Activated T-cell treated with anti-CD3 and anti-CD28 coated beads, Interleukin-2, amount 50 U/mL, for 4 hours (primary cell): ENCODE measurements at regions not wholly inside any gene's neighbourhood (a gene's known extent, or its start where the extent isn't known, plus 50 kb on each side); places are given as distances from the start of the nearest gene placed in this dataset.
A peak's percentile ranks its signal among the peaks of the same experiment; 100 is the strongest.

ENCODE experiments used
- ATAC-seq, 2 donors: fragments of 200-7000 bp; cut with Tn5 transposase; one replicate each; pipeline ENCODE4 v1.10.0; 2021
- DNase-seq: peaks from one replicate; pipeline ENCODE4 v3.0.0-alpha.2; 2020
- H3K27me3 Mint-ChIP-seq: one replicate; pipeline ENCODE4 v1.8.0; 2021; ENCODE audit warnings: low read depth, mixed read lengths
- H3K36me3 Mint-ChIP-seq: one replicate; pipeline ENCODE4 v1.8.0; 2022; ENCODE audit warnings: mixed read lengths; ENCODE audit not compliant: insufficient read depth
- H3K4me1 Mint-ChIP-seq: one replicate; pipeline ENCODE4 v1.8.0; 2021; ENCODE audit warnings: low read depth, mixed read lengths
- H3K4me3 Mint-ChIP-seq: one replicate; pipeline ENCODE4 v1.8.0; 2021; ENCODE audit warnings: mild to moderate bottlenecking, moderate library complexity, mixed read lengths
- H3K9me3 Mint-ChIP-seq: one replicate; pipeline ENCODE4 v1.8.0; 2021; ENCODE audit warnings: mixed read lengths

DNA sequence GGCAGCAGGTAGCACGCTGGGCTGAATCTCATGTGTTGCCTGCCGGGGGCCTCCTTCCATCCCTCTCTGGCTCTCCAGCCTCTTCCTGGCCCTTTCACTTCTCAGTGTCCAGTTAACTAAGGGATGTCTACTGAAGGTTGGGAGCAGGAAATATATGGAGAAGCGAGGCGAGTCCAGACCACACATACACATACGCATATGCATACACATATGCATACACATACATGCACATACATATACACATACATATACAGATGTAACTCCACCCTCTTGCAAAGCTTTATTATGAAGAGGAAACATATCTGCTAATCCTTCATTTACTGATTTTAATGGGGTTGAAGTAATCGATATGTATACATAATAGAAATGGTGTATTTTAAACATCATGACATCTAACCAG lies 636.1 kb upstream of the CCDC179 start:
- Mint-ChIP-seq H3K36me3 (no peaks in the 10 kb centered on the region), H3K9me3 (peaks cover 12% of the 10 kb centered on the region), H3K4me1 (no peaks in the 10 kb centered on the region)

DNA sequence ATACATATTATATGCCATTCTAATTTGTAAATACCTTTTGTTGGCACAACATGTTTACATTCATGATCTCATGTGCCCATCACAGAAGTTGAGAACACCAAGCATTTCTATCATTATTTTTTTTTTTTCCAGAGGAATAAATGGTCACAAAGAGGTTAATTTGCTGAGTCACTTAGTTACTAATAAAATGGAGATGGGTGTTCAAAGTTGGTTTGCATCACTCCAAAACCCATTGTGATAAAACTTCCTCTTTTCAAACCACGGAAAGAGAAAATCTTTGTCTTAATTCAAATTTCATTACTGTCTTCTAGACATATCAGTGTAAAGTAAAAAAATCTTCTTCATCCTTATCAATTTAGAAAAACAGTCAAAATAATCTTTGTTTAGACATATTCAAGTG lies 636.8 kb upstream of the CCDC179 start:
- Mint-ChIP-seq H3K27me3 (no peaks in the 10 kb centered on the region), H3K9me3 (peaks cover 8% of the 10 kb centered on the region), H3K4me1 (no peaks in the 10 kb centered on the region), H3K36me3 (no peaks in the 10 kb centered on the region), H3K4me3 (no peak overlapping the region)
- ATAC-seq (no peak), DNase-seq (no peak)

More for the DNA sequence above, 636.1 kb upstream of the CCDC179 start:
- H3K27me3 Mint-ChIP-seq, result no peaks in the 10 kb centered on the region
- no peak for ATAC-seq
- H3K4me3 Mint-ChIP-seq, result no peak overlapping the region
- no peak for DNase-seq

DNA sequence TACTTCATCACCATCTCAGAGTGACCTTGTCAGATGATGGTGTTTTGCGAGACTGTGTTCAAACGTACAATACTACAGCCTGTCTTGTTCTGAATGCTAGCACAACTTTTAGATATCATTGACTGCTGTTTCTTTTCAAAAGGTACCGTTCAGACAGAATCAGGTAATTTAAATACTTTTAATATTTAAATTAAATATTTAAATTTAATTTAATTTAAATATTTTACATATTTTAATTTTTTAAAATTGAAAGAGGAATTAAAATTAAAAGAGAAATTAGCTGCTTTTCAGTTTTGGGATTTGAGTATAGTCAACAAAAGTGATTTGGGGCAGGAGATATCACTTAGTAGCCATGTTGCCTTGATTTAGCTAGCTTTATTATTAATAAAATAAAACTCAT lies 642.1 kb upstream of the CCDC179 start:
- Mint-ChIP-seq H3K9me3 (peaks cover 4% of the 10 kb centered on the region), H3K36me3 (no peaks in the 10 kb centered on the region), H3K27me3 (no peaks in the 10 kb centered on the region), H3K4me1 (no peaks in the 10 kb centered on the region), H3K4me3 (no peak overlapping the region)
- DNase-seq (no peak), ATAC-seq (no peak)

DNA sequence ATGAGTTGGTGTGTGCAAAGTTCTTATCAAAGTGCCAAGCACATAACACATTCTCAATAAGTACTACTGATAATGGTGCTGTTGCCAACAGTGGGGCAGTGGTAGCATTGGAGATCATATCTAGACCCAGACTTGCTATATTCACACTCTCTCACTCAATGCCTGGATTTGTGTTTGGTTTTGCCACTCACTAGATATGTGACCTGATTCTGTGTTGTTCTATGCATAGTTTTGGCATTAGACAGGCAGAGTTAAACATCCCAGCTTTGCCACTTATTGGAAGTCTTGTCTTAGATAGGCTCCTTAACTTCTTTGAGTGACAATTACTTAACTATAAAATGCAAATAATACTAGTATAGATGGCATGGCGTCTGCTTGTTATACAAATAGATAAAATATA lies 642.6 kb upstream of the CCDC179 start:
- no peak overlapping the region for H3K4me3 Mint-ChIP-seq
- peaks cover 4% of the 10 kb centered on the region for H3K9me3 Mint-ChIP-seq
- ATAC-seq, result no peak
- no peaks in the 10 kb centered on the region for H3K27me3 Mint-ChIP-seq
- H3K4me1 Mint-ChIP-seq, result no peaks in the 10 kb centered on the region
- no peak for DNase-seq
- H3K36me3 Mint-ChIP-seq, result no peaks in the 10 kb centered on the region

DNA sequence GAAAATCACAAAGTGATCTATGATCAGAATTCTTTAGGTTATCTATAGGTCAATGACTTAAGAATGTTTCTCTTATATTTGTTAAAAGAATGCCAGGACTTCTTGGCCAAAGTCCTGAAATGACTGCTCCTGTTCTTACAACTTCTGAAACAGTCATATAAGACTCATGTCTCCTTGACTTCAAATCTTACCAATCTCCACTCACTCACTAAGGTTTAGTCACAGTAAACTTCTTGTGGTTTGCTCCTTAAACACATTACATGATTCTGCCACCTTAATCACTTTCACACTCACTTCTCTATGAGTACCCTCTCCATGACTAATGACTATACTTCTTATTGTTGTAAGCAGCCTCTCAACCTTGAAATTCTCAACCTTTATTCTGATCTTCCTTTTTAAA lies 648.7 kb upstream of the CCDC179 start:
- no peaks in the 10 kb centered on the region for H3K4me1 Mint-ChIP-seq
- peak; percentile 43 to 69 for ATAC-seq
- no peak overlapping the region for H3K4me3 Mint-ChIP-seq
- no peak for DNase-seq
- H3K9me3 Mint-ChIP-seq, result peaks cover 5% of the 10 kb centered on the region
- H3K27me3 Mint-ChIP-seq, result no peaks in the 10 kb centered on the region
- no peaks in the 10 kb centered on the region for H3K36me3 Mint-ChIP-seq

DNA sequence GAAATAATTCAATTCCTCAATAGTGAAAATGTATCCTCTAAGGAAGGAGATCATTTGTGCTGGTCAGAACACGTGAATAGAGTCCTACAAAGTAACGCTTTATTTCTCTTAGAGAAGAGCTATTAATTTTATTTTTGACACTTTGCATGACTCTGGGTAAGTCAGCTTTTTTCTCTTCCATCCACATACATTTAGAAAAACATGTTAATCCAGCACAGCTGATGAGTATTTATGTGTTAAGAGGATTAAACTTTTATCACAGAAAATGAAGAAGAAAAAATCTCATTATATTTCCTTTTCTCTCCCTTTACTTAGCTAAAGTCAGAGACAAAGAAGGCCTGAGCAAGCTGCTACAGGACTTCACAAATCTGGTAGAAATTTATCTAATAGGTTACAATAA lies 649.5 kb upstream of the CCDC179 start:
- Mint-ChIP-seq H3K9me3 (peaks cover 10% of the 10 kb centered on the region), H3K27me3 (no peaks in the 10 kb centered on the region), H3K4me1 (no peaks in the 10 kb centered on the region), H3K4me3 (no peak overlapping the region), H3K36me3 (no peaks in the 10 kb centered on the region)
- DNase-seq (no peak), ATAC-seq (no peak)

DNA sequence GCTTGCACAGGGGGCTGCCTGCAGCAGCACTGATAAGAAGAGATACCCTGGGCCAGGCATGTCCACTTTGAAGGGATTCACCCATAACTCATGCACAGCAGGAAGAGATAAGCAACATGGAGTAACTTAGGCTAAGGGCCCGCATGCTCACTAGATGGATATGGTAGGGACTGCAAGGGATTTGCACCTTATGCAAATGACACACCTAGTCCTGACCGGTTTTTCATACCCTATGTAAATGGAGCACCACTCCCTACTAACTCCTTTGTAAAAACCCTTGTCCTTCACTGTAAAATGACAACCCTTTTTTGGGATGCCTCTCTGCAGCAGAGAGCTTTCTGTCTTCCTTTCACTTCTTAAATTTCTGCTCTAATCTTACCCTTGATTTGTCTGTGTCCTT lies 658.9 kb upstream of the CCDC179 start:
- H3K9me3 Mint-ChIP-seq, result peaks cover 14% of the 10 kb centered on the region
- DNase-seq, result no peak
- H3K27me3 Mint-ChIP-seq, result no peaks in the 10 kb centered on the region
- no peaks in the 10 kb centered on the region for H3K4me1 Mint-ChIP-seq
- ATAC-seq, result no peak
- H3K36me3 Mint-ChIP-seq, result no peaks in the 10 kb centered on the region
- no peak overlapping the region for H3K4me3 Mint-ChIP-seq

DNA sequence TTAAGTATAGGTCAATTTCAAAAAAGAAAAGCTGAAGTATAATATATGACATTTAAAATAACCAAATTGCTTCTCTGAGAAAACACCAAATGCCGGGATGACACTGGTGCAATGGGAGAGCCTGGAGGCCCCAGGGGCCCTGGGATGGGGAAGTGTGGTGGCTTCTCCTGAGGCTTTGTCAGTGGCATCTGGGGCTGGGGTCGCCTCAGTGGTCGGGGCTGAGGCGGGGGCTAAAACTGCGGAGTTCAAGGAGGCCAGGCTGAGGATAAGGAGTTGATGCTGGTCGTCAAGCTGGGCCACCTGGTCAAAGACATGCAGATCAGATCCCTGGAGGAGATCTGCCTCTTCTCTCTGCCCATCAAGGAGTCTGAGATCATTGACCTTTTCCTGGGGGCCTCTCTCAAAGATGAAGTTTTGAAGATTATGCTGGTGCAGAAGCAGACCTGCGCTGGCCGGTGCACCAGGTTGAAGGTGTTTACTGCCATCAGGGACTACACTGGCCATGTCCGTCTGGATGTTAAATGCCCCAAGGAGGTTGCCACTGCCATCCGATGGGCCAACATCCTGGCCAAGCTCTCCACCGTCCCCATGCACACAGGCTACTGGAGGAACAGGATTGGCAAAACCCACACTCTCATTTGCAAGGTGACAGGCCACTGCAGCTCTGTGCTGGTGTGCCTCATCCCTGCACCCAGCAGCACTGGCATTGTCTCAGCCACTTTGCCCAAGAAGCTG lies 660.1 kb upstream of the CCDC179 start:
- Mint-ChIP-seq H3K27me3 (no peaks in the 10 kb centered on the region), H3K36me3 (no peaks in the 10 kb centered on the region), H3K4me3 (no peak overlapping the region), H3K9me3 (peaks cover 8% of the 10 kb centered on the region), H3K4me1 (no peaks in the 10 kb centered on the region)
- ATAC-seq (no peak), DNase-seq (no peak)

DNA sequence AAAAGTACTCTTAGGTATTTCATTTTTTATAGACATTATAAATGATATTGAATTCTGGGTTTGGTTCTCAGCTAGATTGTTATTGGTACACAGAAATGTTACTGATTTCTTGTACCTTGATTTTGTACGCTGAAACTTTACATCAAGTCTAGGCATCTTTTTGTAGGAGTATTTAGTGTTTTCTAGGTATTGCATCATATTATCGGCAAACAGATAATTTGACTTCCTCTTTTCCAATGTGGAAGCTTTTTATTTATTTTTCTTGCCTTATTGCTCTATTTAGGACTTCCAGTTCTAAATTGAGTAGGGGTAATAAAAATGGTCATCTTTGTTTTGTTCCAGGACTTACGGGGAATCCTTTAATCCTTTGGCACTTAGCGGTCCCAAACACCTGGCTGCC lies 676.6 kb upstream of the CCDC179 start:
- peaks cover 7% of the 10 kb centered on the region for H3K9me3 Mint-ChIP-seq
- no peak for ATAC-seq
- no peaks in the 10 kb centered on the region for H3K27me3 Mint-ChIP-seq
- no peak for DNase-seq
- peaks cover 2% of the 10 kb centered on the region for H3K4me1 Mint-ChIP-seq
- H3K36me3 Mint-ChIP-seq, result no peaks in the 10 kb centered on the region
- no peak overlapping the region for H3K4me3 Mint-ChIP-seq

DNA sequence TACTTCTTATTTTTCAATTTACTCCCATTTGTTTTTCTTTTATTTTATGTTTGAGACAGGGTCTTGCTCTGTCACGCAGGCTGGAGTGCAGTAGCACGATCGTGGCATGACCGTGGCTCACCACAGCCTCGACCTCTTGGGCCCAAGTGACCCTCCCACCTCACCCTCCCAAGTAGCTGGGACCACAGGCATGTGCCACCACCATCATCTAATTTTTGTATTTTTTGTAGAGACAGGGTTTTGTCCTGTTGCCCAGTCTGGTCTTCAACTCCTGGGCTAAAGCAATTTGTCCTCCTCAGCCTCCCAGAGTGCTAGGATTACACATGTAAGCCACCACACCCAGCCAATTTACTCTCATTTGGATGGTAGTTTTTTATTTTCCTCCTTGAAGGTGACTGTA lies 679.3 kb upstream of the CCDC179 start:
- Mint-ChIP-seq H3K9me3 (peaks cover 7% of the 10 kb centered on the region), H3K36me3 (no peaks in the 10 kb centered on the region), H3K4me1 (peaks cover 2% of the 10 kb centered on the region), H3K4me3 (no peak overlapping the region), H3K27me3 (no peaks in the 10 kb centered on the region)
- DNase-seq (no peak), ATAC-seq (no peak)

DNA sequence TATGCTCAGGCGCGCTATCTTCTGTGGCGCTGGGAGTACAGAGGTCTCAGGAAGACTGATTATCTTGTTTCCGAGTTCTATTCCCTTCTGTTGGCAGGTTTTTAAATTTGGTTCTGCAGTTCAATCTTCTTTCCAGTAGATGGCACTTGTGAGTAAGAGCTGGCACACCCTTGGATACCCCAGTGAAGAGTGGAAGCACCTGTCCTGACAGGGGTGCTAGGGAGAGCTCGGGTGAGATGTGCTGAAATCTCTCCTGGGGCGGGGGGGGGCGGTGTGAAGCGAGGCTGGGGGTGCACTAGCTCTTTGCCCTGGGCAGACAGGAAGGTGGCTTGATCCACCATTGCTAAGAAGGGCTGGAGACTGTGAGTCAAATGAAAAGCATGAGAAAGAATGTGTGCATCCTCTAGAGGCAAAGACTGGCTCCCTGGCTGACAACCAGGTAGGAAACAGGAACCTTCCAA lies 679.9 kb upstream of the CCDC179 start:
- no peak for DNase-seq
- H3K27me3 Mint-ChIP-seq, result no peaks in the 10 kb centered on the region
- no peak for ATAC-seq
- no peaks in the 10 kb centered on the region for H3K36me3 Mint-ChIP-seq
- H3K4me1 Mint-ChIP-seq, result peaks cover 2% of the 10 kb centered on the region
- H3K9me3 Mint-ChIP-seq, result peaks cover 7% of the 10 kb centered on the region
- no peak overlapping the region for H3K4me3 Mint-ChIP-seq

DNA sequence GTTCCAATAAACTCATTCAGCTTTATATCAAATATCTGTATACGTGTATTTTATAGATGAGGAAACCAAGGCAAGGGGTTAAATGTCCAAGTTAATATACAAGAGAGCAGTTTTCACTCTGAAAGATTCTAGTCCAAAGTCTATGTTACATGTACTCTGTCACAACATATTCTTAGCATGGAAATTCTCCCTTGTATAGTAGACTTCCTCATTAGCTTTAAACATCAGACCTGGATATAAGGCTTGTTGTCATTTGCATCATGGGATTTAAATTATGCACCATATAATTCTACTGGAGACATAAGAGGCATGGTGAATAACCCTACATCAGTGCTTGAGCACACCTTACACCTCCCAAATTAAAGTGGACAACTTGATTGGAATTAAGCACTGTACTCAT lies 681.9 kb upstream of the CCDC179 start:
- Mint-ChIP-seq H3K4me1 (peaks cover 2% of the 10 kb centered on the region), H3K4me3 (no peak overlapping the region), H3K27me3 (no peaks in the 10 kb centered on the region), H3K36me3 (no peaks in the 10 kb centered on the region), H3K9me3 (peaks cover 7% of the 10 kb centered on the region)
- no peak for DNase-seq
- no peak for ATAC-seq

DNA sequence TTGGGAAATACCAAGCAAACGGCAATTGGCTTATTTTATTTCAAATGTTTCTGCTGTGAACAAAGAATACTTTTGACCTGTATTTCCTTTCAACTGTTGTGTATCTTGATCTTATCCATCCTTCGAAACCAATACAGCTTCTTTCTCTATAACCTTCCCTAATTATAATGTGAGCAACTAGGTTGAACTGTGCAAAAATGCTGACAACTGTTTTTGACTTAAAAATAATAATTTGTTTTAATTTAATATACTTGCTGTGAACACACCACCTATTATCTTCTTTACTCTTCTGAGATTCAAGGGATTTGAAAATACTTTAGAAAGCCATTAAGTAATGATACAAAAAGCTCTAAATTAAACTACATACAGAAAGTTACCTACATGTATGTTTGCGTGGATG lies 682.5 kb upstream of the CCDC179 start:
- ATAC-seq, result no peak
- H3K9me3 Mint-ChIP-seq, result peaks cover 2% of the 10 kb centered on the region
- H3K36me3 Mint-ChIP-seq, result no peaks in the 10 kb centered on the region
- H3K4me1 Mint-ChIP-seq, result peaks cover 2% of the 10 kb centered on the region
- no peaks in the 10 kb centered on the region for H3K27me3 Mint-ChIP-seq
- H3K4me3 Mint-ChIP-seq, result no peak overlapping the region
- no peak for DNase-seq

DNA sequence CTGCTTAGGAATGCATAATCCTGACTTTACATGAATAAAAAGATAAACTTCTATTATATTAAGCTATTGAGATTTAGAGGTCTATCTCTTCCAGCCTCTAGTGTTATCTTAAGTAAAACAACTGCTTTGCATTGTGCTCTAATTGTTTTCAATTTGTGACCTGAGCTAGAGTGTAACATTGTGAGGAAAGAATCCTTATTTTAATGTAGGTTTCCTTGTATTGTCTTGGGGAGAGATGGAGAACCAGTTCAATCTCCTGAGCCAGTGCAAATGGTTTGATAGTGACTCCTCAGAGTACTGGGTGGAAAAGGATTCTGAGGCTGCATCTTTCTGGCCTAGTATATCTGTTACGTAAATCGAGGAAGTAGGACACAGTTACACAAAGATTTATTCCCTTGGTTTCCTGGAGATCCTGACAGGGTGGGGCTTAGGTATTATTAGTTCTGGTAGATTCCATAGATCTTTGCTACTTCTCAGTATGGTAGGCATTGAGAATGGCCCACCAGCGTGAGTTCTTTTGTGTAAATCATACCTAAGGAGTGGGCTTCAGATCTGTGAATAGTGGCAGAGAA lies 683.5 kb upstream of the CCDC179 start:
- H3K4me3 Mint-ChIP-seq, result no peak overlapping the region
- DNase-seq, result no peak
- no peaks in the 10 kb centered on the region for H3K9me3 Mint-ChIP-seq
- H3K36me3 Mint-ChIP-seq, result no peaks in the 10 kb centered on the region
- H3K4me1 Mint-ChIP-seq, result peaks cover 2% of the 10 kb centered on the region
- no peak for ATAC-seq
- no peaks in the 10 kb centered on the region for H3K27me3 Mint-ChIP-seq

DNA sequence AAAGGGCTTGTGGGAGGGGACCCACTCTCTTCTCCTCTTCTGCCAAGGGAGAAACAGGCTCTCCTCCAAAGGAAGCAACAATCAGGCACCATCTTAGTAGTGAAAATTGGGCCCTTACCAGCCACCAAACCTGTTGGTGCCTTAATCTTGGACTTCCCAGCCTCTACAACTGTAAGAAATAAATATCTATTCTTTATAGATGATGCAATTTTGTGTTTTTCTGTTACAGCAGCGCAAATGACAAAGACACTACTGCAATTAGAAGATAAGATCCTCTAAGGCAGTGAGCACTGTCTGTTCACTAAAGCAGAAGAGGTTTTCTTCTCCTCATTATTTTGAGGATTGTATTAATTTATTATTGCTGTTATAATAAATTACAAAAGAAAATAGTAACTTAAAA lies 691.4 kb upstream of the CCDC179 start:
- H3K27me3 Mint-ChIP-seq, result no peaks in the 10 kb centered on the region
- no peak overlapping the region for H3K4me3 Mint-ChIP-seq
- DNase-seq, result no peak
- H3K9me3 Mint-ChIP-seq, result peaks cover 10% of the 10 kb centered on the region
- H3K4me1 Mint-ChIP-seq, result no peaks in the 10 kb centered on the region
- no peaks in the 10 kb centered on the region for H3K36me3 Mint-ChIP-seq
- ATAC-seq, result no peak
